Neural progenitor cell (in vitro differentiated cells): ENCODE measurements at regions not wholly inside any gene's neighbourhood (a gene's known extent, or its start where the extent isn't known, plus 50 kb on each side); places are given as distances from the start of the nearest gene placed in this dataset.

Experiments used
- CTCF ChIP-seq: fragments of 200-600 bp; sonication (generic); IDR thresholded peaks from 2 replicates; pipeline ENCODE4 v1.5.1; 2017; ENCODE audit warnings: antibody characterized with exemption, mild to moderate bottlenecking
- EZH2 ChIP-seq: fragments of 200-600 bp; sonication (generic); IDR thresholded peaks from 2 replicates; pipeline ENCODE4 v1.6.1; 2017; ENCODE audit warnings: antibody characterized with exemption, mild to moderate bottlenecking, moderate library complexity
- EZH2phosphoT487 ChIP-seq: fragments of 200-600 bp; sonication (generic); IDR thresholded peaks from 2 replicates; pipeline ENCODE4 v1.6.1; 2017; ENCODE audit warnings: antibody characterized with exemption

DNA sequence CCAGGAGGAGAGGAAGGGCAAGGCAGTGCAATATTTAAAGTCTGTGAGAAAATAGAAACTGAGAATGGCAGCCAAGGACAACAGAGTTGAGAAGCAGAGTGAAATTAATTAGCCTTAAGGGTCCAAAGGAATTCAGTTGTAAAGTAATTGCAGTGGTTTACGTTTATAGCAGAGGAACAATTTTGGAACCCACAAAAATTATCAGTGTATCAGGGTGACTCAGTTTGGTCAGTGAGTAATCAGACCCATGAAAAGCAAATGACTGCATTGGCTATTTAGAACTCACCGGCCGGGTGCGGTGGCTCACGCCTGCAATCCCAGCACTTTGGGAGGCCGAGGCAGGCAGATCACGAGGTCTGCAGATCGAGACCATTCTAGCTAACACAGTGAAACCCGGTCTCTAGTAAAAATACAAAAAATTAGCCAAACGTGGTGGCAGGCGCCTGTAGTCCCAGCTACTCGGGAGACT, 245.8 kb upstream of the SLC39A10 start:
- no peak for TF ChIP-seq CTCF
- no peak for TF ChIP-seq EZH2phosphoT487
- TF ChIP-seq EZH2 = no peak
